K562 (cell line): ENCODE measurements at regions not wholly inside any gene's neighbourhood (a gene's known extent, or its start where the extent isn't known, plus 50 kb on each side); places are given as distances from the start of the nearest gene placed in this dataset.

ENCODE experiments used
- ATAC-seq: fragments of 200-7000 bp; cut with Tn5 transposase; 3 replicates; pipeline ENCODE4 v1.9.1; 2020; ENCODE audit warnings: moderate library complexity
- BruUV-seq: library from RNA; stranded (reverse); fragments of 400-500 nt; replicated peaks from 2 replicates; lab custom pipeline; 2021; lab: Mats Ljungman, UMichigan
- CTCF ChIA-PET: fragments of 300-600 bp; formaldehyde crosslinking; extraction: SDS; loops from one replicate; lab custom pipeline; 2021; ENCODE audit warnings: low intra/inter-chr PET ratio; lab: Yijun Ruan, JAX
- POLR2A ChIA-PET: fragments of 300-600, 350-650 bp; sonication (Branson Sonifier 250); formaldehyde crosslinking; extraction: SDS; loops from one replicate; lab custom pipeline; 2021; ENCODE audit warnings: antibody characterized with exemption, inconsistent platforms; lab: Yijun Ruan, JAX
- DNase-seq, 4 experiments: peaks; one replicate each; pipeline versions ENCODE4 v3.0.0 to v3.0.0-alpha.2; 2011 to 2018; ENCODE audit warnings: low spot score in 3 of 4, mixed read lengths in 3 of 4; ENCODE audit errors: extremely low read depth in 1 of 4
- FAIRE-seq: peaks from 2 replicates; lab custom pipeline; 2011; peaks lifted over from hg19 to GRCh38; lab: Jason Lieb, UNC
- H2AFZ ChIP-seq: 2 replicates; pipeline ENCODE4 v1.6.0; 2011; ENCODE audit warnings: low read depth, low read length, control low read depth, inconsistent platforms
- H3K27ac ChIP-seq: fragments of 200-600 bp; 3 replicates; pipeline ENCODE4 v1.8.0; 2011; ENCODE audit warnings: low read depth, mild to moderate bottlenecking, control low read depth, inconsistent platforms, low read length, moderate library complexity, mixed read lengths; ENCODE audit errors: extremely low read depth
- H3K27me3 ChIP-seq, 2 experiments: fragments of 300-600 bp in 1 of 2; 2 replicates in 1 of 2; 3 replicates in 1 of 2; pipeline versions ENCODE4 v1.6.0 to v1.8.0; 2011; ENCODE audit warnings: inconsistent platforms in 2 of 2, low read length in 2 of 2, mild to moderate bottlenecking in 1 of 2, mixed read lengths in 1 of 2, moderate library complexity in 1 of 2; ENCODE audit not compliant: control insufficient read depth in 2 of 2, insufficient read depth in 2 of 2
- H3K36me3 ChIP-seq: fragments of 300-600 bp; 3 replicates; pipeline ENCODE4 v1.8.0; 2011; ENCODE audit warnings: mild to moderate bottlenecking, low read length, inconsistent platforms; ENCODE audit not compliant: control insufficient read depth, insufficient read depth
- H3K4me1 ChIP-seq, 2 experiments: fragments of 200-600 bp in 1 of 2; replicated peaks in 1 of 2; 2 replicates in 1 of 2; 3 replicates in 1 of 2; pipeline versions ENCODE4 v1.5.1 to v1.8.0; 2011; ENCODE audit warnings: inconsistent platforms in 2 of 2, low read length in 2 of 2, mild to moderate bottlenecking in 1 of 2, mixed read lengths in 1 of 2, moderate library complexity in 1 of 2; ENCODE audit not compliant: control insufficient read depth in 2 of 2, insufficient read depth in 2 of 2
- H3K4me2 ChIP-seq: 2 replicates; pipeline ENCODE4 v1.6.1; 2011; ENCODE audit warnings: low read length, control low read depth, inconsistent platforms, mixed read lengths; ENCODE audit not compliant: insufficient read depth
- H3K4me3 ChIP-seq: fragments of 200-600 bp; sonication (generic), shearing (Covaris generic); 2 replicates; pipeline ENCODE4 v1.5.1; 2016; ENCODE audit warnings: control low read depth, inconsistent platforms
- H3K79me2 ChIP-seq: fragments of 200-600 bp; 3 replicates; pipeline ENCODE4 v1.8.0; 2011; ENCODE audit warnings: low read length, inconsistent platforms; ENCODE audit not compliant: control insufficient read depth, insufficient read depth
- H3K9ac ChIP-seq, 2 experiments: 2 replicates each; pipeline versions ENCODE4 v1.6.0 to v1.6.1; 2011; ENCODE audit warnings: low read depth in 2 of 2, low read length in 2 of 2, control low read depth in 1 of 2, inconsistent platforms in 1 of 2, mild to moderate bottlenecking in 1 of 2, mixed read lengths in 1 of 2; ENCODE audit not compliant: insufficient read depth in 1 of 2
- H3K9me1 ChIP-seq: one replicate; pipeline ENCODE4 v1.6.0; 2011; ENCODE audit warnings: inconsistent platforms, mild to moderate bottlenecking, low read length, moderate library complexity; ENCODE audit not compliant: control insufficient read depth, insufficient read depth
- H3K9me3 ChIP-seq: replicated peaks from 2 replicates; pipeline ENCODE4 v1.5.1; 2011; ENCODE audit warnings: low read depth, low read length, inconsistent platforms; ENCODE audit not compliant: control insufficient read depth, insufficient read depth
- H4K20me1 ChIP-seq: replicated peaks from 2 replicates; pipeline ENCODE4 v1.6.1; 2011; ENCODE audit warnings: low read length, inconsistent platforms, mixed read lengths; ENCODE audit not compliant: control insufficient read depth, insufficient read depth
- SRSF9 ChIP-seq: fragments of 200-400 bp; formaldehyde crosslinking; IDR thresholded peaks from 2 replicates; pipeline ENCODE4 v1.6.1; 2017; ENCODE audit warnings: low read depth, low read length, borderline replicate concordance
- ZBTB11 ChIP-seq, 3 experiments: fragments of 200-800 bp in 1 of 3; fragments of 250-450 bp in 1 of 3; fragments of 450-650 bp in 1 of 3; sonication (Bioruptor Pico) in 1 of 3; sonication (Bioruptor generic) in 1 of 3; formaldehyde crosslinking in 1 of 3; IDR thresholded peaks; 2 replicates each; pipeline versions ENCODE4 v1.6.1 to v1.8.0; 2016 to 2022; ENCODE audit warnings: mild to moderate bottlenecking in 2 of 3, missing genetic modification characterization in 2 of 3, missing compliant biosample characterization in 1 of 3, moderate library complexity in 1 of 3
- WGBS: fragments of 100-300 bp; shearing (Covaris generic); methylation state at CpG from one replicate; pipeline ENCODE4 v1.1.6; 2016; ENCODE audit warnings: low coverage, mixed read lengths; ENCODE audit not compliant: insufficient coverage; ENCODE audit errors: missing lambda C conversion rate; 5-methylcytosine and 5-hydroxymethylcytosine counted together
- in situ Hi-C: fragments of 300-500 bp; cut with MboI; formaldehyde crosslinking; loops from 4 replicates; pipeline ENCODE4 v1.15.0; 2018; ENCODE audit warnings: inconsistent platforms, mixed read lengths
- intact Hi-C: fragments of 100-400 bp; cut with micrococcal nuclease; formaldehyde crosslinking; loops from 2 replicates; pipeline ENCODE4 v1.14.2; 2022

GRCh38 chr20:47993035-47993755, 207.9 kb upstream of the SULF2 start:
- FAIRE-seq, result no peak

More at GRCh38 chr20:47993035-47993755, 207.9 kb upstream of the SULF2 start:
- Histone ChIP-seq H3K27me3 (peaks cover 0 to 7% of the 10 kb centered on the region in 2 experiments; a peak in 1 of 5 replicates), H3K27ac (no peak overlapping the region), H3K4me1 (no peaks in the 10 kb centered on the region), H3K4me3 (no peak overlapping the region), H3K4me2 (no peak overlapping the region), H3K9me3 (no peaks in the 10 kb centered on the region), H3K9ac (no peak overlapping the region)
- CTCF ChIA-PET, result no interaction called here
- ATAC-seq, result no peak
- in situ Hi-C loops, result no loop called here
- no peak for DNase-seq
- 0 out of 6 replicates have a peak, but pooled peaks of 1 of the 3 experiments have one; percentile 13 for TF ChIP-seq ZBTB11 (CRISPR knock-in tag; IDR thresholded peaks at IDR 0.05)
- no peak for TF ChIP-seq SRSF9
- TF ChIP-seq, all 486 proteins: peak for 1
- Histone ChIP-seq H2AFZ (no peak overlapping the region), H3K79me2 (no peaks in the 10 kb centered on the region), H4K20me1 (no peaks in the 10 kb centered on the region; the same call in 1 of the 2 replicates), H3K36me3 (no peaks in the 10 kb centered on the region), H3K9me1 (no peaks in the 10 kb centered on the region)
- POLR2A ChIA-PET, result interaction anchor here (0.6 to 0.7 kb wide), 2 partner anchors 223 to 283 kb away, joined by 3 read pairs; no protein-coding TSS in a partner anchor
- WGBS, result under 1% methylated on average over 9 of the region's 9 CpGs
- no TSS peak for BruUV-seq
- intact Hi-C loops, result no loop called here
